PC-9 (cell line): ENCODE measurements at regions not wholly inside any gene's neighbourhood (a gene's known extent, or its start where the extent isn't known, plus 50 kb on each side); places are given as distances from the start of the nearest gene placed in this dataset.
A peak's percentile ranks its signal among the peaks of the same experiment; 100 is the strongest.

Experiments
- BruUV-seq: library from RNA; stranded (reverse); fragments of 400-500 nt; replicated peaks from 2 replicates; lab custom pipeline; 2021; lab: Mats Ljungman, UMichigan
- CTCF ChIA-PET: fragments of 300-600 bp; sonication (Branson Sonifier 250); formaldehyde crosslinking; loops from one replicate; lab custom pipeline; 2022; ENCODE audit warnings: antibody characterized with exemption; lab: Charles Lee
- POLR2A ChIA-PET: fragments of 300-600 bp; sonication (Branson Sonifier 250); formaldehyde crosslinking; loops from one replicate; lab custom pipeline; 2022; ENCODE audit warnings: antibody characterized with exemption; ENCODE audit not compliant: unreplicated experiment; lab: Charles Lee
- DNase-seq, 2 experiments: peaks; one replicate each; pipeline versions ENCODE4 v3.0.0 to v3.0.0-alpha.2; 2015 to 2022; ENCODE audit warnings: mixed read lengths in 1 of 2
- H2AFZ ChIP-seq: fragments of 200-600 bp; sonication (generic); 2 replicates; pipeline ENCODE4 v1.8.1; 2017; ENCODE audit warnings: antibody characterized with exemption
- H3F3A ChIP-seq: fragments of 200-600 bp; sonication (generic); 2 replicates; pipeline ENCODE4 v1.8.1; 2017; ENCODE audit warnings: antibody characterized with exemption, mild to moderate bottlenecking, low read depth; ENCODE audit not compliant: insufficient read depth
- H3K27ac ChIP-seq: fragments of 200-600 bp; sonication (generic); 2 replicates; pipeline ENCODE4 v1.6.1; 2016; ENCODE audit warnings: mixed run types
- H3K27me3 ChIP-seq: fragments of 200-600 bp; sonication (generic); 2 replicates; pipeline ENCODE4 v1.6.1; 2016; ENCODE audit warnings: low read depth, mixed run types; ENCODE audit not compliant: insufficient read depth
- H3K36me3 ChIP-seq: fragments of 200-600 bp; sonication (generic); 2 replicates; pipeline ENCODE4 v1.6.1; 2016; ENCODE audit warnings: low read depth, mixed run types
- H3K4me1 ChIP-seq: fragments of 200-600 bp; sonication (generic); replicated peaks from 2 replicates; pipeline ENCODE4 v1.6.1; 2016; ENCODE audit warnings: mixed run types; ENCODE audit not compliant: insufficient read depth
- H3K4me2 ChIP-seq: fragments of 200-600 bp; sonication (generic); 2 replicates; pipeline ENCODE4 v1.6.1; 2017; ENCODE audit warnings: mixed run types
- H3K4me3 ChIP-seq: fragments of 200-600 bp; sonication (generic); 2 replicates; pipeline ENCODE4 v1.6.1; 2016; ENCODE audit warnings: mixed run types
- H3K79me2 ChIP-seq: fragments of 200-600 bp; sonication (generic); 2 replicates; pipeline ENCODE4 v1.6.1; 2017; ENCODE audit warnings: low read depth, mixed run types
- H3K9me2 ChIP-seq: fragments of 200-600 bp; sonication (generic); 2 replicates; pipeline ENCODE4 v1.8.1; 2017; ENCODE audit warnings: mild to moderate bottlenecking; ENCODE audit not compliant: insufficient read depth
- H3K9me3 ChIP-seq: fragments of 200-600 bp; sonication (generic); 2 replicates; pipeline ENCODE4 v1.8.1; 2016; ENCODE audit warnings: low read depth; ENCODE audit not compliant: insufficient read depth
- H4K20me1 ChIP-seq: fragments of 200-600 bp; sonication (generic); 2 replicates; pipeline ENCODE4 v1.8.1; 2017; ENCODE audit not compliant: insufficient read depth
- CTCF ChIP-seq: fragments of 200-600 bp; sonication (generic); conservative IDR thresholded peaks from 2 replicates; pipeline ENCODE4 v1.6.1; 2017; ENCODE audit warnings: mixed run types, antibody characterized with exemption, mild to moderate bottlenecking, moderate library complexity
- EZH2 ChIP-seq: fragments of 200-600 bp; sonication (generic); IDR thresholded peaks from 2 replicates; pipeline ENCODE4 v1.8.0; 2017; ENCODE audit warnings: antibody characterized with exemption, low read depth
- intact Hi-C: fragments of 100-400 bp; cut with micrococcal nuclease; formaldehyde crosslinking; loops from one replicate; pipeline ENCODE4 v1.10.0; 2022; ENCODE audit not compliant: unreplicated experiment

DNA sequence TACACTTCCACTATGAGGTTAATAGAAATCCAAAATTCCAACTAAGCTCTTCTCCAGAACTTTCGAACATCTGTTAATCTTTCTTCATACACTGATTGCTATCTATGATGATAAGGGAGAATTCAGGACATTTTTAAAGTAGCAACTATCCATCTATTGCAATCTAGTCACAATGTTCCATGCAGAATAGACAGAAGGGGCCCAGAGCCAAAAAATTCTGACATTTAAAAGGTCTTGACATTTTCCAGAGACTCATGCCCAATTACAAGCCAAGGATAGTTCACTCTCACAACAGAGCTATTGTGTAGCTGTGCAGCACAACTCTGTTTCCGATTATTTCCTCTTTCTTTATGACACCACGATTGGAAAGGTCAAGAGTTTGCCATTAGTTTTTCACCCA lies 999.7 kb upstream of the ALCAM start:
- CTCF ChIA-PET, result no interaction called here
- Histone ChIP-seq H3F3A (no peaks in the 10 kb centered on the region; the same call in 1 of the 2 replicates), H3K9me3 (0 out of 2 replicates have a peak, but pooled peaks cover 7% of the 10 kb centered on the region), H4K20me1 (no peaks in the 10 kb centered on the region), H3K36me3 (no peaks in the 10 kb centered on the region), H3K9me2 (0 out of 2 replicates have a peak, but pooled peaks cover 3% of the 10 kb centered on the region), H3K4me3 (no peak overlapping the region), H2AFZ (peak overlapping the region; percentile 49; the same call in 1 of the 2 replicates), H3K4me2 (no peak overlapping the region), H3K79me2 (no peaks in the 10 kb centered on the region), H3K27ac (no peak overlapping the region), H3K27me3 (no peaks in the 10 kb centered on the region), H3K4me1 (0 out of 2 replicates have a peak, but pooled peaks cover 4% of the 10 kb centered on the region)
- no peak for TF ChIP-seq EZH2
- no peak for TF ChIP-seq CTCF
- no peak for DNase-seq
- no TSS peak for BruUV-seq
- intact Hi-C loops, result no loop called here
- POLR2A ChIA-PET, result no interaction called here

DNA sequence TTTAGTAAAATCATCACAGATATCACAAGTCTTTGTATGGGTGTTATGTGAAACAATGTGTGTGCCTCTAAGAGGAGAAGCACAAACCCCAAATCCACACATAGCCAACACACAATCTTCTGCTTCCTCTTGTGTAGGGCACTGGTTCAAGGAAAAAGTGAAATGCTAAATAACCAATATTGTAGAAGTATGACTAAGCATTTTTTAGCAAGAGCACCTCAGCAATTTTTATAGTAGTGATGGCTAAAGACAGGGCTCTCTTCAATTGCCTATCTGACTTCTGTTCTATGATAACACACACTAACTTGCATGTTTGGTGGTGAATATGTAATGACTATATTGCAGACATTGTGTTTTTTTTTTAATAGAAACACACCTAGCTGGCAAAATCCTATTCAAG lies 997.9 kb upstream of the ALCAM start:
- BruUV-seq, result no TSS peak

DNA sequence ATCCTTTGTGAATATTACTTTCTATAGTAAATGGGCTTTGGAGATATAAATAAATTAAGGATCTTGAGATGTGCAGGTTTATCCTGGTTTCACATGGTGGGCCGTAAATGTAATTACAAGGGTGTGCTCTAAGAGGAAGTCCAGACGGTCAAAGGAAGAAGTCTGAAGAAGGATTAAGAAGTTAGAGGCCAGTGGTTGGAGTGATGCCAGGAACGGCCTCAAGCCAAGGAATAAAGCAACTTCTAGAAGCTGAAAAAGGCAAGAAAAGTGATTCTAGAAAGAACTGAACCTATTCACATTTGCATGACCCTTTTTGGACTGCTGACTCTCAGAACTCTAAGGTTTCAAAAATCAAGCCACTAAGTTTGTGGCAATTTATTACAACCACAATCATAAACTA lies 981.3 kb upstream of the ALCAM start:
- CTCF ChIA-PET, result no interaction called here
- POLR2A ChIA-PET, result no interaction called here
- BruUV-seq, result no TSS peak

More for the DNA sequence above, 997.9 kb upstream of the ALCAM start:
- intact Hi-C loops, result no loop called here
- Histone ChIP-seq H2AFZ (no peak overlapping the region), H3K4me3 (no peak overlapping the region), H3K4me2 (no peak overlapping the region), H3K79me2 (no peaks in the 10 kb centered on the region), H3F3A (no peaks in the 10 kb centered on the region; the same call in 1 of the 2 replicates), H3K27ac (no peak overlapping the region), H3K9me2 (0 out of 2 replicates have a peak, but pooled peaks cover 3% of the 10 kb centered on the region), H4K20me1 (no peaks in the 10 kb centered on the region), H3K4me1 (no peaks in the 10 kb centered on the region), H3K9me3 (0 out of 2 replicates have a peak, but pooled peaks cover 3% of the 10 kb centered on the region), H3K36me3 (no peaks in the 10 kb centered on the region), H3K27me3 (no peaks in the 10 kb centered on the region)
- ChIA-PET CTCF (no interaction called here), POLR2A (no interaction called here)
- TF ChIP-seq CTCF (no peak), EZH2 (no peak)
- no peak for DNase-seq

More for the DNA sequence above, 981.3 kb upstream of the ALCAM start:
- Histone ChIP-seq H3K4me3 (no peak overlapping the region), H3K4me2 (no peak overlapping the region), H3K9me2 (no peaks in the 10 kb centered on the region), H3K27ac (no peak overlapping the region), H3K9me3 (no peaks in the 10 kb centered on the region), H3K4me1 (no peaks in the 10 kb centered on the region), H3K36me3 (no peaks in the 10 kb centered on the region), H3K79me2 (no peaks in the 10 kb centered on the region), H3F3A (no peaks in the 10 kb centered on the region), H3K27me3 (no peaks in the 10 kb centered on the region), H2AFZ (no peak overlapping the region; the same call in 1 of the 2 replicates), H4K20me1 (no peaks in the 10 kb centered on the region)
- intact Hi-C loops, result loop anchor here (10.0 kb wide), 1 partner anchor 59 kb away; no protein-coding TSS in a partner anchor
- no peak for DNase-seq
- TF ChIP-seq EZH2, result no peak
- TF ChIP-seq CTCF, result no peak
